Tibial artery (tissue), 4 donors: ENCODE measurements at regions not wholly inside any gene's neighbourhood (a gene's known extent, or its start where the extent isn't known, plus 50 kb on each side); places are given as distances from the start of the nearest gene placed in this dataset.
"Not testable (repeated sequence)": the region's sequence is repeated elsewhere in the genome, so short reads cannot be mapped to it uniquely, and the experiment has no call there.

Experiments
- DNase-seq, 2 donors: peaks; one replicate each; pipeline ENCODE4 v3.0.0-alpha.2; 2019
- H3K27ac ChIP-seq, 2 donors: fragments of 200-600 bp; sonication (generic) in 1 of 2; 1 replicate in 1 of 2; 2 replicates in 1 of 2; pipeline ENCODE4 v1.5.1; 2018 to 2019; ENCODE audit warnings: mild to moderate bottlenecking in 1 of 2
- H3K27me3 ChIP-seq, 2 donors: fragments of 200-600 bp; sonication (generic) in 1 of 2; one replicate each; pipeline versions ENCODE4 v1.5.1 to v1.6.0; 2016 to 2019
- H3K36me3 ChIP-seq, 3 donors: fragments of 200-600 bp; sonication (generic) in 2 of 3; one replicate each; pipeline ENCODE4 v1.5.1; 2016 to 2019; ENCODE audit warnings: mild to moderate bottlenecking in 2 of 3
- H3K4me1 ChIP-seq, 4 donors: fragments of 200-600 bp; sonication (generic) in 2 of 4; 1 replicate in 3 of 4; 2 replicates in 1 of 4; pipeline ENCODE4 v1.5.1; 2016 to 2019
- H3K4me3 ChIP-seq, 2 donors: fragments of 200-600 bp; sonication (generic) in 1 of 2; 1 replicate in 1 of 2; 2 replicates in 1 of 2; pipeline ENCODE4 v1.5.1; 2018 to 2019; ENCODE audit warnings: mild to moderate bottlenecking in 2 of 2
- H3K9me3 ChIP-seq, 3 donors: fragments of 200-600 bp; sonication (generic) in 1 of 3; one replicate each; pipeline ENCODE4 v1.5.1; 2016 to 2019
- CTCF ChIP-seq, 2 experiments: fragments of 200-600 bp in 1 of 2; fragments of 450-650 bp in 1 of 2; IDR thresholded peaks; one replicate each; pipeline ENCODE4 v1.5.1; 2017 to 2019; ENCODE audit warnings: antibody characterized with exemption in 2 of 2, mild to moderate bottlenecking in 1 of 2, moderate library complexity in 1 of 2
- intact Hi-C: fragments of 100-400 bp; cut with DNase I; formaldehyde crosslinking; loops from one replicate; pipeline ENCODE4 v1.15.0; 2023; ENCODE audit warnings: low total_unique reads

GRCh38 chr13:90934741-90935140 is 412.7 kb upstream of the MIR17HG start:
- no peaks in the 10 kb centered on the region for H3K9me3 ChIP-seq
- no peaks in the 10 kb centered on the region for H3K4me1 ChIP-seq
- DNase-seq: no peak
- no peak overlapping the region for H3K27ac ChIP-seq
- no peaks in the 10 kb centered on the region for H3K36me3 ChIP-seq
- H3K27me3 ChIP-seq: no peaks in the 10 kb centered on the region
- H3K4me3 ChIP-seq: no peak overlapping the region
- intact Hi-C loops: no loop called here
- TF ChIP-seq CTCF (IDR thresholded peaks at IDR 0.05): no peak

- H3K4me3 ChIP-seq: no peak overlapping the region
- no peaks in the 10 kb centered on the region for H3K36me3 ChIP-seq
- intact Hi-C loops: no loop called here
- H3K4me1 ChIP-seq: no peaks in the 10 kb centered on the region
- no peak for DNase-seq
- no peaks in the 10 kb centered on the region for H3K27me3 ChIP-seq
- no peak overlapping the region for H3K27ac ChIP-seq
- TF ChIP-seq CTCF (IDR thresholded peaks at IDR 0.05): no peak
- no peaks in the 10 kb centered on the region for H3K9me3 ChIP-seq
These were observed 408.6 kb upstream of the MIR17HG start for GRCh38 chr13:90938848-90939247.

GRCh38 chr13:90943946-90944345 is 403.5 kb upstream of the MIR17HG start:
- TF ChIP-seq CTCF (IDR thresholded peaks at IDR 0.05): no peak
- Histone ChIP-seq H3K27me3 (no peaks in the 10 kb centered on the region), H3K27ac (no peak overlapping the region), H3K4me3 (no peak overlapping the region), H3K36me3 (no peaks in the 10 kb centered on the region), H3K9me3 (peaks cover 0 to 11% (median 4%) of the 10 kb centered on the region in 3 donors), H3K4me1 (no peaks in the 10 kb centered on the region)
- intact Hi-C loops: no loop called here
- DNase-seq: no peak

GRCh38 chr13:90945146-90945545 is 402.3 kb upstream of the MIR17HG start:
- H3K27ac ChIP-seq, H3K27me3 ChIP-seq, H3K4me3 ChIP-seq, H3K36me3 ChIP-seq, intact Hi-C loops, H3K4me1 ChIP-seq, DNase-seq: not testable (repeated sequence)
- H3K9me3 ChIP-seq: peaks cover 0 to 11% (median 4%) of the 10 kb centered on the region in 3 donors

GRCh38 chr13:90946125-90946524 is 401.4 kb upstream of the MIR17HG start:
- H3K9me3 ChIP-seq: peaks cover 0 to 11% (median 4%) of the 10 kb centered on the region in 3 donors
- H3K4me3 ChIP-seq, intact Hi-C loops, H3K27ac ChIP-seq, H3K27me3 ChIP-seq, H3K4me1 ChIP-seq, H3K36me3 ChIP-seq, DNase-seq: not testable (repeated sequence)

- H3K4me3 ChIP-seq: no peak overlapping the region
- H3K4me1 ChIP-seq: no peaks in the 10 kb centered on the region
- peaks cover 0 to 11% (median 4%) of the 10 kb centered on the region in 3 donors for H3K9me3 ChIP-seq
- no peak for TF ChIP-seq CTCF (IDR thresholded peaks at IDR 0.05)
- no peak overlapping the region for H3K27ac ChIP-seq
- no peaks in the 10 kb centered on the region for H3K36me3 ChIP-seq
- DNase-seq: no peak
- intact Hi-C loops: no loop called here
- H3K27me3 ChIP-seq: no peaks in the 10 kb centered on the region
These were observed 399.5 kb upstream of the MIR17HG start for GRCh38 chr13:90947976-90948375.

- no peak for TF ChIP-seq CTCF (IDR thresholded peaks at IDR 0.05)
- intact Hi-C loops: no loop called here
- H3K27me3 ChIP-seq: no peaks in the 10 kb centered on the region
- DNase-seq: no peak
- no peaks in the 10 kb centered on the region for H3K4me1 ChIP-seq
- H3K27ac ChIP-seq: no peak overlapping the region
- no peak overlapping the region for H3K4me3 ChIP-seq
- H3K36me3 ChIP-seq: no peaks in the 10 kb centered on the region
- peaks cover 0 to 11% (median 4%) of the 10 kb centered on the region in 3 donors for H3K9me3 ChIP-seq
These were observed 397.3 kb upstream of the MIR17HG start for GRCh38 chr13:90950160-90950559.
